SK-N-MC (cell line): ENCODE measurements at regions not wholly inside any gene's neighbourhood (a gene's known extent, or its start where the extent isn't known, plus 50 kb on each side); places are given as distances from the start of the nearest gene placed in this dataset.

Experiments
- EZH2 ChIP-seq: fragments of 200-600 bp; sonication (generic); IDR thresholded peaks from one replicate; pipeline ENCODE4 v1.6.1; 2017; ENCODE audit warnings: antibody characterized with exemption
- POLR2AphosphoS5 ChIP-seq: IDR thresholded peaks from 2 replicates; pipeline ENCODE4 v1.6.1; 2012; ENCODE audit warnings: mild to moderate bottlenecking, low read depth, low read length, borderline replicate concordance

- TF ChIP-seq EZH2 (no peak), POLR2AphosphoS5 (no peak)
Observed at GRCh38 chr3:160168246-160168645, 57.0 kb upstream of the C3orf80 start.
